Body of pancreas (tissue), 4 donors: ENCODE measurements at regions not wholly inside any gene's neighbourhood (a gene's known extent, or its start where the extent isn't known, plus 50 kb on each side); places are given as distances from the start of the nearest gene placed in this dataset.

ENCODE experiments used
- CTCF ChIP-seq, 7 experiments: fragments of 450-650 bp in 4 of 7; fragments of 200-600 bp in 3 of 7; sonication (generic) in 3 of 7; IDR thresholded peaks; one replicate each; pipeline ENCODE4 v1.5.1; 2016 to 2019; ENCODE audit warnings: antibody characterized with exemption in 7 of 7
- POLR2A ChIP-seq, 3 donors: fragments of 450-650 bp; IDR thresholded peaks; one replicate each; pipeline ENCODE4 v1.6.1; 2016; ENCODE audit warnings: antibody characterized with exemption in 3 of 3, mild to moderate bottlenecking in 2 of 3

GRCh38 chr9:28341913-28342312, 768.6 kb upstream of the C9orf72 start:
- TF ChIP-seq CTCF (IDR thresholded peaks at IDR 0.05) (no peak), POLR2A (IDR thresholded peaks at IDR 0.05) (no peak)
